Liver (tissue), 8 donors: ENCODE measurements at regions not wholly inside any gene's neighbourhood (a gene's known extent, or its start where the extent isn't known, plus 50 kb on each side); places are given as distances from the start of the nearest gene placed in this dataset.

Experiments
- DNase-seq: peaks from one replicate; pipeline ENCODE4 v3.0.0-alpha.2; 2017; ENCODE audit warnings: low spot score
- H3K27ac ChIP-seq, 2 donors: one replicate each; pipeline ENCODE4 v1.7.0; 2013; ENCODE audit warnings: inconsistent platforms in 2 of 2, low read length in 2 of 2, control low read depth in 1 of 2, low read depth in 1 of 2, mild to moderate bottlenecking in 1 of 2
- H3K27me3 ChIP-seq, 4 donors: one replicate each; pipeline versions ENCODE4 v1.6.1 to v1.7.0; 2013; ENCODE audit warnings: low read length in 3 of 4, inconsistent platforms in 1 of 4, mild to moderate bottlenecking in 1 of 4, moderate library complexity in 1 of 4; ENCODE audit not compliant: control insufficient read depth in 4 of 4, insufficient read depth in 4 of 4
- H3K36me3 ChIP-seq, 4 donors: one replicate each; pipeline versions ENCODE4 v1.6.1 to v1.7.0; 2013; ENCODE audit warnings: low read length in 3 of 4, mild to moderate bottlenecking in 3 of 4, low read depth in 1 of 4, moderate library complexity in 1 of 4; ENCODE audit not compliant: control insufficient read depth in 4 of 4, insufficient read depth in 3 of 4
- H3K4me1 ChIP-seq, 4 donors: one replicate each; pipeline versions ENCODE4 v1.6.1 to v1.7.0; 2013; ENCODE audit warnings: low read length in 3 of 4, mild to moderate bottlenecking in 3 of 4, moderate library complexity in 1 of 4; ENCODE audit not compliant: control insufficient read depth in 4 of 4, insufficient read depth in 4 of 4
- H3K4me3 ChIP-seq, 3 donors: one replicate each; pipeline versions ENCODE4 v1.6.1 to v1.7.0; 2013; ENCODE audit warnings: low read length in 3 of 3, control low read depth in 1 of 3, low read depth in 1 of 3, mild to moderate bottlenecking in 1 of 3
- H3K9ac ChIP-seq, 2 donors: one replicate each; pipeline ENCODE4 v1.7.0; 2013; ENCODE audit warnings: low read length in 2 of 2, mild to moderate bottlenecking in 2 of 2, moderate library complexity in 2 of 2, control low read depth in 1 of 2, low read depth in 1 of 2
- H3K9me3 ChIP-seq, 4 donors: one replicate each; pipeline versions ENCODE4 v1.6.1 to v1.7.0; 2013; ENCODE audit warnings: low read length in 3 of 4; ENCODE audit not compliant: control insufficient read depth in 4 of 4
- CTCF ChIP-seq: fragments of 150-350 bp; IDR thresholded peaks from 2 replicates; pipeline ENCODE4 v1.5.1; 2017; ENCODE audit warnings: improper control_type of control experiment, low read depth, low read length; ENCODE audit not compliant: missing input control
- EGR1 ChIP-seq, 2 donors: IDR thresholded peaks; 2 replicates each; pipeline ENCODE4 v1.6.1; 2016 to 2018; ENCODE audit warnings: antibody characterized with exemption in 2 of 2, low read depth in 2 of 2
- FOXA1 ChIP-seq: IDR thresholded peaks from 2 replicates; pipeline ENCODE4 v1.6.1; 2016; ENCODE audit warnings: antibody characterized with exemption
- FOXA2 ChIP-seq: IDR thresholded peaks from 2 replicates; pipeline ENCODE4 v1.6.1; 2016; ENCODE audit warnings: antibody characterized with exemption
- GABPA ChIP-seq, 2 donors: IDR thresholded peaks in 1 of 2; conservative IDR thresholded peaks in 1 of 2; 2 replicates each; pipeline ENCODE4 v1.6.1; 2016; ENCODE audit warnings: antibody characterized with exemption in 2 of 2, mild to moderate bottlenecking in 1 of 2, moderate library complexity in 1 of 2
- HNF4A ChIP-seq, 2 donors: conservative IDR thresholded peaks; 2 replicates each; pipeline ENCODE4 v1.6.1; 2016; ENCODE audit warnings: antibody characterized with exemption in 2 of 2, mild to moderate bottlenecking in 2 of 2
- JUND ChIP-seq, 2 donors: IDR thresholded peaks; 2 replicates each; pipeline ENCODE4 v1.6.1; 2016; ENCODE audit warnings: antibody characterized with exemption in 2 of 2
- NR2F2 ChIP-seq: IDR thresholded peaks from 2 replicates; pipeline ENCODE4 v1.6.1; 2016; ENCODE audit warnings: antibody characterized with exemption
- REST ChIP-seq: IDR thresholded peaks from 2 replicates; pipeline ENCODE4 v1.6.1; 2016; ENCODE audit warnings: antibody characterized with exemption, mild to moderate bottlenecking
- SP1 ChIP-seq: IDR thresholded peaks from 2 replicates; pipeline ENCODE4 v1.6.1; 2018; ENCODE audit warnings: antibody characterized with exemption, mild to moderate bottlenecking
- TAF1 ChIP-seq: conservative IDR thresholded peaks from 2 replicates; pipeline ENCODE4 v1.6.1; 2016; ENCODE audit warnings: antibody characterized with exemption, mild to moderate bottlenecking
- ZBTB33 ChIP-seq: IDR thresholded peaks from 2 replicates; pipeline ENCODE4 v1.6.1; 2016; ENCODE audit warnings: antibody characterized with exemption
- WGBS: extraction: QIAGEN DNeasy Blood & Tissue Kit; methylation state at CpG from one replicate; pipeline ENCODE4 v1.1.7; 2013; 5-methylcytosine and 5-hydroxymethylcytosine counted together
- donor health status: healthy.
- donor health status: healthy.
- donor health status: healthy.
- donor health status: healthy.
- donor health status: healthy.

GRCh38 chr13:109331898-109332297 lies 454.5 kb downstream of the IRS2 start:
- no peak for TF ChIP-seq NR2F2
- no peak for TF ChIP-seq ZBTB33
- TF ChIP-seq JUND (IDR thresholded peaks at IDR 0.05): no peak
- H3K36me3 ChIP-seq: no peaks in the 10 kb centered on the region
- no peaks in the 10 kb centered on the region for H3K4me1 ChIP-seq
- no peaks in the 10 kb centered on the region for H3K9me3 ChIP-seq
- no peak overlapping the region for H3K9ac ChIP-seq
- H3K27me3 ChIP-seq: no peaks in the 10 kb centered on the region
- no peak for DNase-seq
- no peak overlapping the region for H3K4me3 ChIP-seq
- no peak overlapping the region for H3K27ac ChIP-seq
- WGBS: 43% methylated on average over 11 of the region's 11 CpGs

GRCh38 chr13:109331011-109331433 lies 455.4 kb downstream of the IRS2 start:
- Histone ChIP-seq H3K4me3 (no peak overlapping the region), H3K36me3 (no peaks in the 10 kb centered on the region), H3K9me3 (no peaks in the 10 kb centered on the region), H3K9ac (no peak overlapping the region), H3K27me3 (no peaks in the 10 kb centered on the region), H3K27ac (no peak overlapping the region), H3K4me1 (no peaks in the 10 kb centered on the region)
- TF ChIP-seq SP1 (no peak), CTCF (no peak), NR2F2 (no peak)
- WGBS: 90% methylated on average over 2 of the region's 2 CpGs
- DNase-seq: no peak

GRCh38 chr13:109330123-109330522 lies 456.3 kb downstream of the IRS2 start:
- H3K4me1 ChIP-seq: no peaks in the 10 kb centered on the region
- DNase-seq: no peak
- no peaks in the 10 kb centered on the region for H3K9me3 ChIP-seq
- WGBS: 72% methylated on average over 4 of the region's 4 CpGs
- no peak for TF ChIP-seq TAF1
- no peak for TF ChIP-seq EGR1 (IDR thresholded peaks at IDR 0.05; ENCODE audit: low read depth in 2 of 2)
- H3K4me3 ChIP-seq: no peak overlapping the region
- H3K9ac ChIP-seq: no peak overlapping the region
- H3K36me3 ChIP-seq: no peaks in the 10 kb centered on the region
- H3K27me3 ChIP-seq: no peaks in the 10 kb centered on the region
- H3K27ac ChIP-seq: no peak overlapping the region

- no peak overlapping the region for H3K9ac ChIP-seq
- TF ChIP-seq REST (no peak), SP1 (no peak), FOXA2 (no peak), HNF4A (conservative IDR thresholded peaks at IDR 0.05) (no peak), FOXA1 (no peak), GABPA (IDR thresholded peaks at IDR 0.05 in 1 of 2, conservative IDR thresholded peaks at IDR 0.05 in 1 of 2) (no peak)
- no peaks in the 10 kb centered on the region for H3K4me1 ChIP-seq
- no peak overlapping the region for H3K27ac ChIP-seq
- no peaks in the 10 kb centered on the region for H3K9me3 ChIP-seq
- 95% methylated on average over 4 of the region's 4 CpGs for WGBS
- DNase-seq: no peak
- no peaks in the 10 kb centered on the region for H3K36me3 ChIP-seq
- H3K27me3 ChIP-seq: no peaks in the 10 kb centered on the region
- H3K4me3 ChIP-seq: no peak overlapping the region
These were observed 457.2 kb downstream of the IRS2 start for GRCh38 chr13:109329175-109329574.
